Keratinocyte (primary cell): ENCODE measurements at regions not wholly inside any gene's neighbourhood (a gene's known extent, or its start where the extent isn't known, plus 50 kb on each side); places are given as distances from the start of the nearest gene placed in this dataset.

Source experiments
- DNase-seq: peaks from one replicate; pipeline ENCODE4 v3.0.0-alpha.2; 2011; ENCODE audit warnings: low read depth, missing footprints, low spot score
- FAIRE-seq: peaks from 2 replicates; lab custom pipeline; 2011; peaks lifted over from hg19 to GRCh38; lab: Jason Lieb, UNC
- H2AFZ ChIP-seq: 2 replicates; pipeline ENCODE4 v1.6.0; 2012; ENCODE audit warnings: low read length, control low read depth, inconsistent platforms; ENCODE audit not compliant: control insufficient read depth
- H3K27ac ChIP-seq: 2 replicates; pipeline ENCODE4 v1.5.1; 2011; ENCODE audit warnings: low read length; ENCODE audit not compliant: control insufficient read depth, insufficient read depth
- H3K27me3 ChIP-seq: 3 replicates; pipeline ENCODE4 v1.6.0; 2011; ENCODE audit warnings: low read length; ENCODE audit not compliant: control insufficient read depth, insufficient read depth; ENCODE audit errors: extremely low read depth
- H3K36me3 ChIP-seq, 2 experiments: 2 replicates in 1 of 2; 3 replicates in 1 of 2; pipeline ENCODE4 v1.5.1; 2011; ENCODE audit warnings: low read length in 2 of 2, mild to moderate bottlenecking in 1 of 2; ENCODE audit not compliant: control insufficient read depth in 2 of 2, insufficient read depth in 2 of 2; ENCODE audit errors: extremely low read depth in 1 of 2
- H3K4me1 ChIP-seq: 3 replicates; pipeline ENCODE4 v1.5.1; 2011; ENCODE audit warnings: low read length; ENCODE audit not compliant: control insufficient read depth, insufficient read depth; ENCODE audit errors: extremely low read depth
- H3K4me2 ChIP-seq: 3 replicates; pipeline ENCODE4 v1.6.0; 2011; ENCODE audit warnings: low read depth, low read length; ENCODE audit not compliant: control insufficient read depth, insufficient read depth; ENCODE audit errors: extremely low read depth
- H3K4me3 ChIP-seq, 3 experiments: fragments of 200-600 bp in 1 of 3; sonication (generic) in 1 of 3; 2 replicates in 2 of 3; 3 replicates in 1 of 3; pipeline ENCODE4 v1.5.1; 2011 to 2016; ENCODE audit warnings: low read length in 3 of 3, mild to moderate bottlenecking in 3 of 3, control low read depth in 2 of 3, inconsistent platforms in 1 of 3, low read depth in 1 of 3, mixed read lengths in 1 of 3, mixed run types in 1 of 3, moderate library complexity in 1 of 3; ENCODE audit not compliant: control insufficient read depth in 2 of 3, insufficient read depth in 2 of 3; ENCODE audit errors: extremely low read depth in 1 of 3
- H3K79me2 ChIP-seq: 2 replicates; pipeline ENCODE4 v1.6.0; 2012; ENCODE audit warnings: low read length; ENCODE audit not compliant: control insufficient read depth, insufficient read depth
- H3K9ac ChIP-seq: 3 replicates; pipeline ENCODE4 v1.6.0; 2011; ENCODE audit warnings: low read length; ENCODE audit not compliant: control insufficient read depth, insufficient read depth; ENCODE audit errors: extremely low read depth
- H3K9me1 ChIP-seq: 3 replicates; pipeline ENCODE4 v1.6.0; 2011; ENCODE audit warnings: low read length; ENCODE audit not compliant: control insufficient read depth, insufficient read depth; ENCODE audit errors: extremely low read depth
- H3K9me3 ChIP-seq: 2 replicates; pipeline ENCODE4 v1.5.1; 2012; ENCODE audit warnings: low read depth, low read length; ENCODE audit not compliant: control insufficient read depth
- H4K20me1 ChIP-seq: 3 replicates; pipeline ENCODE4 v1.6.0; 2011; ENCODE audit warnings: low read length; ENCODE audit not compliant: control insufficient read depth, insufficient read depth; ENCODE audit errors: extremely low read depth
- CTCF ChIP-seq, 3 experiments: IDR thresholded peaks in 1 of 3; conservative IDR thresholded peaks in 1 of 3; optimal IDR thresholded peaks in 1 of 3; 2 replicates in 2 of 3; 3 replicates in 1 of 3; pipeline versions ENCODE3 to v1.5.1; 2011; ENCODE audit warnings: low read length in 3 of 3, mild to moderate bottlenecking in 3 of 3, moderate library complexity in 2 of 3, control low read depth in 1 of 3, inconsistent platforms in 1 of 3; ENCODE audit not compliant: insufficient read depth in 2 of 3; ENCODE audit errors: extremely low read depth in 1 of 3
- EZH2 ChIP-seq: IDR thresholded peaks from one replicate; pipeline ENCODE4 v1.6.1; 2012; ENCODE audit warnings: inconsistent platforms, mild to moderate bottlenecking, low read length, moderate library complexity
- dilution Hi-C: fragments of 300-500 bp; cut with MboI; formaldehyde crosslinking; loops from one replicate; pipeline ENCODE4 v1.7.0; 2020; ENCODE audit warnings: low sequenced_read_pairs; ENCODE audit not compliant: extremely low pct_ligation_motif_present

GRCh38 chr16:9155871-9156270, 64.4 kb downstream of the HAPSTR1 start:
- Histone ChIP-seq H3K27ac (no peak overlapping the region), H3K9me3 (no peaks in the 10 kb centered on the region), H3K4me1 (no peaks in the 10 kb centered on the region), H3K4me3 (no peak overlapping the region), H3K36me3 (no peaks in the 10 kb centered on the region), H3K4me2 (no peak overlapping the region), H3K27me3 (peaks cover 10% of the 10 kb centered on the region), H2AFZ (no peak overlapping the region), H3K79me2 (no peaks in the 10 kb centered on the region), H3K9ac (no peak overlapping the region), H4K20me1 (no peaks in the 10 kb centered on the region), H3K9me1 (no peaks in the 10 kb centered on the region)
- no peak for TF ChIP-seq CTCF (optimal IDR thresholded peaks at IDR 0.05 in 1 of 3, IDR thresholded peaks at IDR 0.05 in 1 of 3, conservative IDR thresholded peaks at IDR 0.05 in 1 of 3; ENCODE audit: extremely low read depth in 1 of 3, insufficient read depth in 2 of 3, low read length in 3 of 3)
- no peak for FAIRE-seq
- dilution Hi-C loops, result no loop called here
- DNase-seq, result no peak

GRCh38 chr16:9159839-9160550, 68.6 kb downstream of the HAPSTR1 start:
- no peak overlapping the region for H3K27ac ChIP-seq
- H3K79me2 ChIP-seq, result no peaks in the 10 kb centered on the region
- H4K20me1 ChIP-seq, result no peaks in the 10 kb centered on the region
- no peaks in the 10 kb centered on the region for H3K27me3 ChIP-seq
- H3K9ac ChIP-seq, result no peak overlapping the region
- H2AFZ ChIP-seq, result no peak overlapping the region
- FAIRE-seq (no peak), DNase-seq (peak; percentile 19)
- H3K4me2 ChIP-seq, result no peak overlapping the region
- no peaks in the 10 kb centered on the region for H3K4me1 ChIP-seq
- H3K36me3 ChIP-seq, result no peaks in the 10 kb centered on the region
- no peaks in the 10 kb centered on the region for H3K9me3 ChIP-seq
- H3K4me3 ChIP-seq, result no peak overlapping the region
- dilution Hi-C loops, result no loop called here
- H3K9me1 ChIP-seq, result no peaks in the 10 kb centered on the region
- TF ChIP-seq EZH2 (no peak), CTCF (optimal IDR thresholded peaks at IDR 0.05 in 1 of 3, IDR thresholded peaks at IDR 0.05 in 1 of 3, conservative IDR thresholded peaks at IDR 0.05 in 1 of 3; ENCODE audit: extremely low read depth in 1 of 3, insufficient read depth in 2 of 3, low read length in 3 of 3) (peak; percentile 82 to 92 (median 86))
